Activated CD4-positive, alpha-beta T cell treated with anti-CD3 and anti-CD28 coated beads for 24 hours (primary cell): ENCODE measurements at regions not wholly inside any gene's neighbourhood (a gene's known extent, or its start where the extent isn't known, plus 50 kb on each side); places are given as distances from the start of the nearest gene placed in this dataset.

ENCODE experiments used
- DNase-seq, 2 donors: peaks; one replicate each; pipeline ENCODE4 v3.0.0-alpha.2; 2020; ENCODE audit warnings: low read depth in 2 of 2

GRCh38 chr18:27899893-27900292 lies 277.0 kb downstream of the CDH2 start:
- DNase-seq, result no peak

- no peak for DNase-seq
Measured at GRCh38 chr18:27894746-27895145, 282.2 kb downstream of the CDH2 start.

GRCh38 chr18:27887711-27888495 lies 289.0 kb downstream of the CDH2 start:
- no peak for DNase-seq

- DNase-seq, result no peak
Measured at GRCh38 chr18:27887287-27887686, 289.6 kb downstream of the CDH2 start.

GRCh38 chr18:27879540-27879939 lies 297.4 kb downstream of the CDH2 start:
- no peak for DNase-seq

GRCh38 chr18:27871726-27872125 lies 305.2 kb downstream of the CDH2 start:
- no peak for DNase-seq

GRCh38 chr18:27869735-27870134 lies 307.2 kb downstream of the CDH2 start:
- DNase-seq, result no peak

- DNase-seq, result no peak
Measured at GRCh38 chr18:27865431-27865830, 311.5 kb downstream of the CDH2 start.

GRCh38 chr18:27863780-27864430 lies 313.0 kb downstream of the CDH2 start:
- no peak for DNase-seq

- no peak for DNase-seq
Measured at GRCh38 chr18:27862041-27862682, 314.8 kb downstream of the CDH2 start.

- no peak for DNase-seq
Measured at GRCh38 chr18:27861539-27861938, 315.4 kb downstream of the CDH2 start.

- no peak for DNase-seq
Measured at GRCh38 chr18:27860701-27861107, 316.2 kb downstream of the CDH2 start.

GRCh38 chr18:27860011-27860410 lies 316.9 kb downstream of the CDH2 start:
- no peak for DNase-seq

- DNase-seq, result no peak
Measured at GRCh38 chr18:27856820-27857219, 320.1 kb downstream of the CDH2 start.

GRCh38 chr18:27855486-27855885 lies 321.4 kb downstream of the CDH2 start:
- DNase-seq, result no peak

GRCh38 chr18:27854631-27855030 lies 322.3 kb downstream of the CDH2 start:
- DNase-seq, result no peak

GRCh38 chr18:27848336-27848735 lies 328.6 kb downstream of the CDH2 start:
- no peak for DNase-seq

- no peak for DNase-seq
Measured at GRCh38 chr18:27847412-27847811, 329.5 kb downstream of the CDH2 start.

GRCh38 chr18:27845897-27846296 lies 331.0 kb downstream of the CDH2 start:
- DNase-seq, result no peak

GRCh38 chr18:27843783-27844777 lies 332.9 kb downstream of the CDH2 start:
- DNase-seq, result no peak

- no peak for DNase-seq
Measured at GRCh38 chr18:27839141-27839540, 337.8 kb downstream of the CDH2 start.

- no peak for DNase-seq
Measured at GRCh38 chr18:27838225-27838624, 338.7 kb downstream of the CDH2 start.
